Smooth muscle cell (in vitro differentiated cells): ENCODE measurements at regions not wholly inside any gene's neighbourhood (a gene's known extent, or its start where the extent isn't known, plus 50 kb on each side); places are given as distances from the start of the nearest gene placed in this dataset.
"Not testable (repeated sequence)": the region's sequence is repeated elsewhere in the genome, so short reads cannot be mapped to it uniquely, and the experiment has no call there.

Experiments
- DNase-seq: peaks from one replicate; lab custom pipeline; 2025; ENCODE audit not compliant: unreplicated experiment; lab: John Stamatoyannopoulos, UW
- H2AFZ ChIP-seq: fragments of 200-600 bp; sonication (generic); 2 replicates; pipeline ENCODE4 v1.6.0; 2016; ENCODE audit warnings: antibody characterized with exemption, low read depth, mild to moderate bottlenecking
- H3F3A ChIP-seq: fragments of 200-600 bp; sonication (generic); 2 replicates; pipeline ENCODE4 v1.6.0; 2017; ENCODE audit warnings: antibody characterized with exemption, low read depth
- H3K27ac ChIP-seq: fragments of 200-600 bp; sonication (generic); 2 replicates; pipeline ENCODE4 v1.5.1; 2016; ENCODE audit warnings: low read depth, mild to moderate bottlenecking
- H3K27me3 ChIP-seq: fragments of 200-600 bp; sonication (generic); 2 replicates; pipeline ENCODE4 v1.6.1; 2016; ENCODE audit warnings: low read depth, mild to moderate bottlenecking
- H3K36me3 ChIP-seq: fragments of 200-600 bp; sonication (generic); 2 replicates; pipeline ENCODE4 v1.5.1; 2016; ENCODE audit warnings: low read depth
- H3K4me1 ChIP-seq: fragments of 200-600 bp; sonication (generic); 2 replicates; pipeline ENCODE4 v1.5.1; 2016; ENCODE audit warnings: low read depth
- H3K4me2 ChIP-seq: fragments of 200-600 bp; sonication (generic); 2 replicates; pipeline ENCODE4 v1.6.0; 2016; ENCODE audit warnings: mild to moderate bottlenecking
- H3K4me3 ChIP-seq: fragments of 200-600 bp; sonication (generic); 2 replicates; pipeline ENCODE4 v1.5.1; 2016; ENCODE audit warnings: mild to moderate bottlenecking
- H3K79me2 ChIP-seq: fragments of 200-600 bp; sonication (generic); 2 replicates; pipeline ENCODE4 v1.6.0; 2016; ENCODE audit warnings: low read depth, mild to moderate bottlenecking
- H3K9ac ChIP-seq: fragments of 200-600 bp; sonication (generic); 2 replicates; pipeline ENCODE4 v1.6.0; 2016; ENCODE audit warnings: low read depth
- H3K9me3 ChIP-seq: fragments of 200-600 bp; sonication (generic); replicated peaks from 2 replicates; pipeline ENCODE4 v1.5.1; 2016; ENCODE audit warnings: low read depth
- H4K20me1 ChIP-seq: fragments of 200-600 bp; sonication (generic); 2 replicates; pipeline ENCODE4 v1.6.0; 2016; ENCODE audit warnings: low read depth
- CTCF ChIP-seq: fragments of 200-600 bp; sonication (generic); IDR thresholded peaks from 2 replicates; pipeline ENCODE4 v1.5.1; 2017; ENCODE audit warnings: borderline replicate concordance, mild to moderate bottlenecking, antibody characterized with exemption; ENCODE audit not compliant: insufficient read depth, poor library complexity, severe bottlenecking
- WGBS: methylation state at CpG from one replicate; pipeline ENCODE4 v1.1.7; 2016; ENCODE audit warnings: low lambda C conversion rate; 5-methylcytosine and 5-hydroxymethylcytosine counted together

DNA sequence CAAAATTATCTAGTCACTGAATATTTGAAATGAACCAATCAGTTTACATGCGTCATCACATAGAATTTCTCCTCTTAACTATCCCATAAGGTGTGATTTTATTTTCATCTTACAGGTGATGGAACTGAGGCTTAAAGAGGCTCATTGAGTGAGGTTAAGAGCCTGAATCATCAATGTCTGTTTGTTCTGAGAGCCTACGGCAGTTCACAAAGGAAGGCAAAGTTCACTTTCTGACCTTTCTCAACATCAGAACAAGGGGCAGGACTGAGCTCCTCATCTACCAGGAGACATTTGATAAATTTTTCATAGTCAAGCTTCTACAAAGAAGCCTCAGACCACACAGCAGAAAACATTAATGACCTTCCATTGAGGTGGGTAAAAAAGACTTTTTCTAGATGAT lies 54.9 kb upstream of the OLIG3 start:
- peaks cover 8% of the 10 kb centered on the region for H3K27me3 ChIP-seq
- no peaks in the 10 kb centered on the region for H3K9me3 ChIP-seq
- no peak for DNase-seq
- no peak overlapping the region for H3K27ac ChIP-seq
- no peak overlapping the region for H3K9ac ChIP-seq
- H3K4me1 ChIP-seq = no peaks in the 10 kb centered on the region
- TF ChIP-seq CTCF = no peak
- H3K79me2 ChIP-seq = no peaks in the 10 kb centered on the region
- no peak overlapping the region for H3K4me2 ChIP-seq
- no peak overlapping the region for H2AFZ ChIP-seq
- H3K36me3 ChIP-seq = no peaks in the 10 kb centered on the region
- no peaks in the 10 kb centered on the region for H4K20me1 ChIP-seq
- no peak overlapping the region for H3K4me3 ChIP-seq
- WGBS = 88% methylated on average over 2 of the region's 2 CpGs
- no peaks in the 10 kb centered on the region for H3F3A ChIP-seq

GRCh38 chr6:137550535-137550934 lies 56.3 kb upstream of the OLIG3 start:
- Histone ChIP-seq H3F3A (no peaks in the 10 kb centered on the region), H3K27ac (no peak overlapping the region), H3K27me3 (peaks cover 8% of the 10 kb centered on the region), H3K36me3 (no peaks in the 10 kb centered on the region), H3K79me2 (no peaks in the 10 kb centered on the region), H3K9me3 (no peaks in the 10 kb centered on the region), H3K4me2 (no peak overlapping the region), H3K9ac (no peak overlapping the region), H3K4me3 (no peak overlapping the region), H4K20me1 (no peaks in the 10 kb centered on the region), H2AFZ (no peak overlapping the region), H3K4me1 (no peaks in the 10 kb centered on the region)
- TF ChIP-seq CTCF = no peak
- no peak for DNase-seq
- WGBS = 55% methylated on average over 4 of the region's 4 CpGs

DNA sequence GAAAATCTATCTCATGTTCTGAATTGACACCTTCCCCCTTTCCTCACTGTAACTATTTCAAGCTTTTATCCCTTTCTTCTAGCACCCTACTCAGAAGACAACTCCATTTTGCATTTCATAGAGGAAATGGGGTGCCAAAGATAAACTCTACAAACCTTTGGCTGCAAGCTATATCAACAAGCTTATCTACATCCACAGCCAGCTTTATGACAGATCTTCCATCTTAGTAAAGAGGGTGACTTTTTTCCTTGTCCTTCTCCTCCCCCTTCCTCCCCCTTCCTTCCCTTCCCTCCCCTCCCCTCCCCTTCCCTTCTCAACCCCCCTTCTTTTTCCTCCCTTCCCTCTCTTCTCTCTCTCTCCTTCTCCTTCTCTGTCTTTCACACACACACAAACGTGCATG lies 58.0 kb upstream of the OLIG3 start:
- no peak for TF ChIP-seq CTCF
- H3F3A ChIP-seq = no peaks in the 10 kb centered on the region
- no peaks in the 10 kb centered on the region for H4K20me1 ChIP-seq
- no peak overlapping the region for H3K4me2 ChIP-seq
- H2AFZ ChIP-seq = no peak overlapping the region
- no peaks in the 10 kb centered on the region for H3K79me2 ChIP-seq
- DNase-seq = no peak
- H3K36me3 ChIP-seq = no peaks in the 10 kb centered on the region
- H3K9ac ChIP-seq = no peak overlapping the region
- 92% methylated on average over 1 of the region's 1 CpG for WGBS
- peaks cover 8% of the 10 kb centered on the region for H3K27me3 ChIP-seq
- no peaks in the 10 kb centered on the region for H3K9me3 ChIP-seq
- no peak overlapping the region for H3K27ac ChIP-seq
- no peak overlapping the region for H3K4me3 ChIP-seq
- H3K4me1 ChIP-seq = no peaks in the 10 kb centered on the region

DNA sequence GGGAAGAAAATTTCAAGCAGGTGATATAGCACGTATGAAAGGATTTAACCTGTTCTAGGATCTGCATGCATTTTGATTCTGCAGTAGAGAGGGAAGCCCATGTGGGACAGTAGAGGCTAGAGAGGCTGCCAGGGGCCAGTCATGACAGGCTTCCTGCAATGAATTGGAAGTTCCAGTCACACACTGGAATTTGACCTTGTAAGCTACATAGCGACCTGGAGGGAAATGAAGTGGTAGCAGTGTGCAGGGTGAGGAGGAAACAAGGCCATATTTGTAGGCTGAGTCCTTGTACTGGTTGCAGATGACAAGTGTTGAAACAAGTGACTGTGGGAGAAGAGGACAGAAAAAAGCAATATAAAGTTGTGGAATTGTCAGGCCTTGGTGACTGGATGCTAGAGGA lies 58.6 kb upstream of the OLIG3 start:
- H3K27me3 ChIP-seq = peaks cover 8% of the 10 kb centered on the region
- 94% methylated on average over 2 of the region's 2 CpGs for WGBS
- no peak overlapping the region for H2AFZ ChIP-seq
- H3F3A ChIP-seq = no peaks in the 10 kb centered on the region
- no peaks in the 10 kb centered on the region for H3K9me3 ChIP-seq
- H3K4me1 ChIP-seq = no peaks in the 10 kb centered on the region
- no peaks in the 10 kb centered on the region for H3K79me2 ChIP-seq
- no peak overlapping the region for H3K4me3 ChIP-seq
- H3K4me2 ChIP-seq = no peak overlapping the region
- no peak overlapping the region for H3K27ac ChIP-seq
- DNase-seq = no peak
- H3K9ac ChIP-seq = no peak overlapping the region
- TF ChIP-seq CTCF = no peak
- no peaks in the 10 kb centered on the region for H3K36me3 ChIP-seq
- no peaks in the 10 kb centered on the region for H4K20me1 ChIP-seq

- not testable (repeated sequence) for H3K4me2 ChIP-seq, H3K36me3 ChIP-seq, H3K4me3 ChIP-seq, H3K9ac ChIP-seq, H3K79me2 ChIP-seq, H3K4me1 ChIP-seq, DNase-seq, H2AFZ ChIP-seq, H3K9me3 ChIP-seq, H3K27ac ChIP-seq, H4K20me1 ChIP-seq, H3K27me3 ChIP-seq, H3F3A ChIP-seq
- WGBS = 84% methylated on average over 3 of the region's 3 CpGs
These were observed 65.5 kb upstream of the OLIG3 start for GRCh38 chr6:137559521-137560183.
